ENCODE measurements at regions not wholly inside any gene's neighbourhood (a gene's known extent, or its start where the extent isn't known, plus 50 kb on each side); places are given as distances from the start of the nearest gene placed in this dataset.

DNA sequence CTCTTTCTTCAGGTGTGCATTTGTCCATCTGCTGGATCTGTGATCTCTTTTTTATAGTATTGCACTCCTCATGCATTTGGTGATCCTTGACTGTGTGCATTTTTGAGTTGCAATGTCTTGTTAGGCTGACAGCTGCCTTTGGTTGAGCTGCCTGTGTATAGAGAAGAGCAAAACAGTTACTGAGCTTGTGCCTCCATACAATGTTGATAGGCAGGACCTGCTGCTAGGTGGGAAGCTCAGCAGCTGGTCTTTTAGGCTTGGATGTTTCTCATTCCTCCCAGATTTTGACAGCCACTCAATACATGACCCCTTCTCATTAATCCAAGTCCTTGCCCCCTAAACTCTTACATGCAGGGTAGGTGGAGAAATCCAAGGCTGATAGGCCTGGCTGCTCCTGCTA, 74.8 kb upstream of the PIAS1 start:
- no peak for TF ChIP-seq CTCF (conservative IDR thresholded peaks at IDR 0.05)
- no peak overlapping the region for H3K27ac ChIP-seq

GRCh38 chr15:67980171-67980570, 73.9 kb upstream of the PIAS1 start:
- no peak for TF ChIP-seq CTCF (conservative IDR thresholded peaks at IDR 0.05)
- H3K27ac ChIP-seq: no peak overlapping the region

DNA sequence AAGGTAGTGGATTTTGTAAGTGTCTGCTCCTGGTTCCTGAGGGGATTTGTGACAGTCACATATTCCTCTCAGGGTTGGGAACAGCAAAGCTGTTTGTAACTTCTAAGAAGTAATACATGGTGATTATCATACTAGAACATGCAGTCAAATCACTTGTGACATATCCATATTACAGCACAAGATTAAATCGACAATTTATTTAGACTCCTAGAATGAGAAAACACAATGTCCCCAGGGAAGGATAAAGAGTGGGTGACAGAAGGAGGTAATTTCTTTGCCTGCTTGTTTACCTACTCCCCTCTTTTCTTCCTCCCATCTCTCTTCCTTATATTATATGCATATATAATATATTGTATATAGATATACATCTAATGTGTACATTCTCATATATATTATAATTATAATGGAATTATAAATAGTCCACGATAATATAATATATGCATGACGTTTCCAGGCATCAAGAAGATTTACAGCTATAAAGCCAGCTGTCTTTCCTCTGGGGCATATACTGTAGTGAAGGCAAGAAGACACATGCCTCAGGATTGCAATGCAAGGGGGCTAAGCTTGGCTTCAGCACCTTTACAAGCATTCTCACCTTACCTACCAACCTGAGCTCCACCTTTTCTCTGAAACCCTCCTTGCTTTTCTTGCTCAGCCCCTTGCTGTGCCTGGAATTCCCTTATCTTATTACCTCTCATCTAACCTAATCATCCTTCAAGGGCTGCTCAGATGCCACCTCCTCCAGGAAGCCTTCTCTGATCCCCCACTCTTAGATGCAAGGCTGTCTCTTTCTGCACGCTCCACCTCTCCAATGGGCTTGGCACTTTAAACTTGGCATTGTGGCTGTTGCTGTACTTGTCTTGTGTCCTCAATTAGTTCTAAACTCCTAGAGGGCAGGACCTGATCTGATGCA, 73.1 kb upstream of the PIAS1 start:
- TF ChIP-seq CTCF (conservative IDR thresholded peaks at IDR 0.05): no peak
- no peak overlapping the region for H3K27ac ChIP-seq

- H3K27ac ChIP-seq: no peak overlapping the region
- no peak for TF ChIP-seq CTCF (conservative IDR thresholded peaks at IDR 0.05)
These were observed 72.3 kb upstream of the PIAS1 start for GRCh38 chr15:67981848-67982247.

DNA sequence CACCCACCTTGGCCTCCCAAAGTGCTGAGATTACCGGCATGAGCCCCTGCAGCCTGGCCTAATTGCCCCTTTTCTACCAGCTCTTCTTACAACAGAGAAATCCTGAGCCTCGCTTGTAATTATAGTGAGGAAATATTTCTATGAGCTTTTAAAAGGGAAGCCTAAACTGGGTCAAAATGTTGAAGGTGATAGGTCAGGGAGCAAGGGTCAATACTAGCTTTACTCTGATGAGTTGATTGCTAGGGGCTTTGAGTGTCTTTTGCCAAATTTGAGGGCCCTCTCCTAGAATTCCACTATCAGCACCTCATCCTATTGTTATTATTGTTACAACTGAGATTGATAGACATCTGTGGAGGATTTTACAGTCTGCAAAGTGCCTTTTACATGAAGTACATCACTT, 62.4 kb upstream of the PIAS1 start:
- H3K27ac ChIP-seq: no peak overlapping the region
- TF ChIP-seq CTCF (conservative IDR thresholded peaks at IDR 0.05): no peak

- no peak overlapping the region for H3K27ac ChIP-seq
- no peak for TF ChIP-seq CTCF (conservative IDR thresholded peaks at IDR 0.05)
These were observed 61.7 kb upstream of the PIAS1 start for GRCh38 chr15:67992411-67992810.

DNA sequence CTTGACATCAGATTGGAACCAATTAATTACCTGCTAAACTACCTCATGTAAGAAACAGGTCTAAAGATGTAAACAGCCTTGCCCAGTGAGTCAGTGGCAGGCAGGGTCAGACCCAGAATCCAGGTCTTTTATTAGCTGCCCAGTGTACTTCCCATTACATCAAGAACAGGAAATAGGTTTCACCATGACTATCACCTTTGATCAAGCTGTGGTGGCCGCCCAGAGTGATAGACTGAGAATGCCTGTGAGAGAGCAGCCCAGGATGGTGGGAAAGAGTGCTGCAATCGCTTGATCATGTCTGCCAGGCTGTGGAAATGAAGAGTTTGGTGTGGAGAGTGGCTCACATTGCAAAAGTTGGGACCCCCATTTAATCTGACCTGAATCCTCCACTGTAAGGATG, 61.3 kb upstream of the PIAS1 start:
- TF ChIP-seq CTCF (conservative IDR thresholded peaks at IDR 0.05): no peak
- no peak overlapping the region for H3K27ac ChIP-seq
